ENCODE measurements at regions not wholly inside any gene's neighbourhood (a gene's known extent, or its start where the extent isn't known, plus 50 kb on each side); places are given as distances from the start of the nearest gene placed in this dataset.

GRCh38 chr15:91737151-91737818 lies 116.2 kb upstream of the SLCO3A1 start:
- no peak for DNase-seq (ENCODE audit: low read depth)

DNA sequence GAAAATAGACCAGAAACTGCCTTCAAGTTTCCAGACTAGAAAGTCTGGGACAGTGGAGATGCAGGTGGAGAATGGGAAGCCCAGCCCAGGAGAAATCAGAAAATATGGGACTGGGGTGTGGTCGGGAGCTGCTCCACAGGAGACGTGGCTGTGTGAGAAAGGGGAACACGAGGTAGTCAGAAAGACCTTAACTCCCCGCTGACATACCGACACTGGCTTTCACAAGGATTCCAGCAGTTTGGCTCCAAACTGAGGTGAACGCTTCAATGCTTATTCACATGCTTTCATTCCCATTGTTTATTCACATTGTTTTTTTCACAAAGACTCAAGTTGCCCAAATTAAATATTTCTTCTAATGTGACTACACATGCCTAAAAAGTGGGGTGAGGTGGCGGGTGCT lies 111.5 kb upstream of the SLCO3A1 start:
- no peak for DNase-seq (ENCODE audit: low read depth)

DNA sequence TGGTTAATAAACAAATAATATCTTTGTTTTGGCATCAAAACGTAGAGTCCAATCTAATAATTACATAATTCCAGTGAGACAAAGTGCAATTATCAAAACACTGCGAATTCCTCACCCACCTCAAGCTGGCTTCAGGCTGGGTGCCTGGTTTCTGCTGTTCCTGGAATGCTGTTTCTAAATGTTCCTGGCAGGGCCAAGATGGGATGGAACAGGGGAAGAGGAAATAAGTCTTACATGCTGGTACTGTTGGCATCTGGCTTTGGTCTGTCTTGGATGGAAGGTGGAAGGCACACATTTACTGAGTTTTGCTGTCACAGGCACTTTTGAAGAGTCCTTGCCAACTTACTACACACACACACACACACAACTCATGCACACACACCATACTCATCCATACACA lies 101.9 kb upstream of the SLCO3A1 start:
- DNase-seq (ENCODE audit: low read depth) = no peak

GRCh38 chr15:91752081-91752785 lies 101.3 kb upstream of the SLCO3A1 start:
- no peak for DNase-seq (ENCODE audit: low read depth)

GRCh38 chr15:91759560-91759959 lies 93.9 kb upstream of the SLCO3A1 start:
- DNase-seq (ENCODE audit: low read depth) = no peak

DNA sequence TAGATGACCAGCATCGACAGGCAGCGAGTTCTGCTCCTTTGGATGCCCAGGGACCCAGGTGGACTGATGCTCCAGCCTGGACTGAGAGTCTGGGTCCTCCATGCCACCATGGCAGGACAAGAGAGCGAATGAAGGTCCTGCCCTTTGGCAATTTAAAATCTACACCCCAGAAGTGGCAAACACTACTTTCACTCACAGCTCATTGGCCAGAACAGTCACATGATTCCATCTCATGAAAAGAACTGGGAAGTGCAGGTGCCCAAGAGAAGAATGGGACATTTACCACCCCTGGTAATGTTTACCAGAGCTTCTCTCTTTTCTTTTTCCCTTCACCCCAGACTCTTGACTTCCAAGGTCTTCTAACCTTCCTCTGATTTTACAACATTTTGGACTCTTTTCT lies 87.8 kb upstream of the SLCO3A1 start:
- no peak for DNase-seq (ENCODE audit: low read depth)

DNA sequence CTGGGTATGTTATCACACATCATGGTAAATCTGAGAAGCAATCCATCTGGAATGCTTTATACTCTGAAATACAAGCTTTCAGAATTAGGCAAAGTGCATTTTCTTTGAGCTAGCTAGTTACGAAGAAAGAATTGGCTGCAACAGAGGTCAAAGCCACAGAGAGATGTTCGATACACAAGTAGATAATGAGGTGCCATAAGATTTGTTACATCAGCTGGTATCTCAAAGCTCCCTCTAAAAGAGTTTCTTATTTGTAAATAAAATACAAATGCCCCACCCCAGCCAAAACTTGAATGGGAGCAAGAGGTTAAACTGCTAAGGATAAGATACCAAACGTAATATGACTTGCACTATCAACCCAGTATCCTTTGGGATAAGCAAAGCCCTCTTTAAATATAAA lies 84.0 kb upstream of the SLCO3A1 start:
- DNase-seq (ENCODE audit: low read depth) = no peak

GRCh38 chr15:91769894-91770293 lies 83.6 kb upstream of the SLCO3A1 start:
- no peak for DNase-seq (ENCODE audit: low read depth)

- no peak for DNase-seq (ENCODE audit: low read depth)
These were observed 77.4 kb upstream of the SLCO3A1 start for GRCh38 chr15:91776104-91776503.

- no peak for DNase-seq (ENCODE audit: low read depth)
These were observed 73.5 kb upstream of the SLCO3A1 start for GRCh38 chr15:91779960-91780359.

- no peak for DNase-seq (ENCODE audit: low read depth)
These were observed 73.1 kb upstream of the SLCO3A1 start for GRCh38 chr15:91780387-91780786.

GRCh38 chr15:91782221-91782620 lies 71.3 kb upstream of the SLCO3A1 start:
- no peak for DNase-seq (ENCODE audit: low read depth)

DNA sequence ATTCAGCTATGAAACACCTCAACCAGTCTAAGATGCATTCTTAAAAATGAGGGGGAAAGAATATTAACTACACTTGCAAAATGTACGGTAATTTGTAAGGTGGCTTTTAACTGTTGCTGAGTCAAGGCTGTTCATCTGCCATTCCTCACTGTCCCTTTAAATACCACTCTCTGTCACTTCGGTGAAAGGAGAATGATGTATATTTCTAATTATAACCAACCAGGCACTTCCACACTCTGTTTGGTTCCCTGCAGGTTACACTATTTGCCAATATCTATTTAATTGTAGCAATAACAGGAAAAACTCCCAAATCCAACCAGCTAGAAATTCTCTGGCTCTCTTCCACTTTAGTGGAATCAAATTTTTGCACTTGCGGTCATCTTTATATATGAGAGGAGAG lies 70.5 kb upstream of the SLCO3A1 start:
- no peak for DNase-seq (ENCODE audit: low read depth)

DNA sequence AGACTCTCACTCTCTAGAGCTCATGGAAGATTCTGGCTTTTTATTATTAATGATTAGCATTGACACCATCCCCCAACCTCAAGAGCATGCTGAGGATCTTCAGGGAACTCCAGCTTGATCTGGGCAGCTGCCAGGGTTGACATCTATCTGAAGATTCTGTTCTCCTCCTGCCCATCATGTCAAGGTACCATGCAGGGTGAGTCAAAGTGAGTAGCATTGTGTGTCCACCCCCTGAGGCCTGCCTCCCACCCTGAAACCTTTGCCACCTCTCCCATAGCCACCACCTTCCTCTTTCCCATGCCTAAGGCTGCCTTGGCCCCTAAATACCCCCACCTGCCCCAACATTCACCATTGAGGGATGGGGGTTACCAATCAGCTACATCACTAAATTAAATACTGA lies 70.1 kb upstream of the SLCO3A1 start:
- no peak for DNase-seq (ENCODE audit: low read depth)

DNA sequence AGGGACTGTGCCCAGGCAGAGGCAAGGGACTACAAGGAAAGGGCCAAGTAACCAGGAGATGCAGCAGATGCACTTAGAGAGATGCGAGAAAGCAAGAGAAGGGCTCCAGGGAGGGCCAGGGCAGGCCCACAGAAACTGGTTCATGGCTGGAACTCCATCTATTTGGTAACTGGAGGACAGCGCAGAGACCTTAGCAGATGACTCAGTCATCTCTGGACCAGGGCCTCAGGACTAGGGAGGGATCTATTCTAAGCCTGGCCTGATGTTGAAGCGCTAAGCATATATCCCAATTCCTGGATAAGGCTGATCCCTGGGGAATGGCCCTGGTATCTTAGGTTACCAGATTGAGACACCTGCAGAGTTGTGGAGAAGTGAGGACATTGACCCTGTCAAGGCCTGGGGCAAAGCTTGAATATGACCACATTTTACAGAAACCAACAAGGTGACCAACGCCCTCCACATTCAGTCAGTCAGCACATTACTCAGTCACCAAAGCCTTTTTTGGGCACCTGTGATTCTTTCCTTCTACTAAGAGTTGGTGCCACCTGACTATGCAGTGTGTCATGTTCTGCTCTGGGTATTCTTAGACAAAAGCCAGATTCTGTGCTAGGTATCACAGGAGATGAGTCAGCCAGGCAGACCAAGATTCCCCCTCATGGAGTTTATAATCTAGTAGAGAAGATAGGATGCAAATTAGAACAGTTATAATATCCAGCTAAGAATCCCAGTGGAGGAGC lies 68.4 kb upstream of the SLCO3A1 start:
- no peak for DNase-seq (ENCODE audit: low read depth)

GRCh38 chr15:91787198-91787597 lies 66.3 kb upstream of the SLCO3A1 start:
- no peak for DNase-seq (ENCODE audit: low read depth)

- no peak for DNase-seq (ENCODE audit: low read depth)
These were observed 64.4 kb upstream of the SLCO3A1 start for GRCh38 chr15:91789136-91789535.

GRCh38 chr15:91790836-91791235 lies 62.7 kb upstream of the SLCO3A1 start:
- DNase-seq (ENCODE audit: low read depth) = no peak

GRCh38 chr15:91793771-91794170 lies 59.7 kb upstream of the SLCO3A1 start:
- DNase-seq (ENCODE audit: low read depth) = no peak

- DNase-seq (ENCODE audit: low read depth) = no peak
These were observed 58.3 kb upstream of the SLCO3A1 start for GRCh38 chr15:91795235-91795634.

GRCh38 chr15:91801836-91802534 lies 51.5 kb upstream of the SLCO3A1 start:
- DNase-seq (ENCODE audit: low read depth) = no peak

GRCh38 chr15:91803260-91803659 lies 50.2 kb upstream of the SLCO3A1 start:
- DNase-seq (ENCODE audit: low read depth) = no peak

All from GM04504 (cell line).